Right lobe of liver (tissue), 6 donors: ENCODE measurements at regions not wholly inside any gene's neighbourhood (a gene's known extent, or its start where the extent isn't known, plus 50 kb on each side); places are given as distances from the start of the nearest gene placed in this dataset.
A peak's percentile ranks its signal among the peaks of the same experiment; 100 is the strongest.

ENCODE experiments used
- ATAC-seq, 4 donors: fragments of 200-7000 bp; cut with Tn5 transposase; one replicate each; pipeline ENCODE4 v1.9.1; 2020; ENCODE audit warnings: mild to moderate bottlenecking in 4 of 4, moderate library complexity in 4 of 4
- DNase-seq, 3 donors: peaks; one replicate each; pipeline ENCODE4 v3.0.0-alpha.2; 2020
- H3K27ac ChIP-seq, 3 donors: fragments of 200-600 bp; one replicate each; pipeline ENCODE4 v1.8.0; 2022
- H3K27me3 ChIP-seq, 2 donors: fragments of 200-600 bp; one replicate each; pipeline ENCODE4 v1.8.0; 2022
- H3K36me3 ChIP-seq, 4 donors: fragments of 200-600 bp; sonication (generic) in 1 of 4; one replicate each; pipeline versions ENCODE4 v1.5.1 to v1.8.0; 2017 to 2022; ENCODE audit warnings: control low read depth in 1 of 4
- H3K4me1 ChIP-seq, 4 donors: fragments of 200-600 bp; sonication (generic) in 1 of 4; one replicate each; pipeline versions ENCODE4 v1.5.1 to v1.8.0; 2017 to 2022; ENCODE audit warnings: control low read depth in 1 of 4
- H3K4me3 ChIP-seq, 3 donors: fragments of 200-600 bp; one replicate each; pipeline ENCODE4 v1.8.0; 2022
- H3K9me3 ChIP-seq, 4 donors: fragments of 200-600 bp; sonication (generic) in 1 of 4; one replicate each; pipeline versions ENCODE4 v1.5.1 to v1.8.0; 2017 to 2022; ENCODE audit warnings: control low read depth in 1 of 4
- CTCF ChIP-seq, 4 donors: fragments of 200-600 bp in 3 of 4; fragments of 450-650 bp in 1 of 4; IDR thresholded peaks; one replicate each; pipeline versions ENCODE4 v1.5.1 to v1.8.0; 2016 to 2022; ENCODE audit warnings: antibody characterized with exemption in 4 of 4, mild to moderate bottlenecking in 2 of 4
- POLR2A ChIP-seq: fragments of 450-650 bp; IDR thresholded peaks from one replicate; pipeline ENCODE4 v1.6.1; 2017; ENCODE audit warnings: antibody characterized with exemption, mild to moderate bottlenecking
- WGBS: methylation state at CpG from one replicate; pipeline ENCODE4 v1.1.6; 2018; ENCODE audit warnings: low coverage, low lambda C conversion rate; ENCODE audit not compliant: insufficient coverage; ENCODE audit errors: missing lambda C conversion rate; 5-methylcytosine and 5-hydroxymethylcytosine counted together
- intact Hi-C, 2 donors: fragments of 100-400 bp; cut with DNase I; formaldehyde crosslinking; loops; one replicate each; pipeline versions ENCODE4 v1.11.2 to v1.14.1; 2022
- donor health status: DM: no; HTN: yes; CAD: no.
- donor health status: DM: no; HTN: no; CAD: no.
- donor health status: DM: no; HTN: no; CAD: no.
- donor health status: DM: no; HTN: yes; CAD: no.
- donor health status: DM: no; HTN: yes; CAD: no.

- no peak overlapping the region for H3K27ac ChIP-seq
- H3K4me3 ChIP-seq = no peak overlapping the region
- TF ChIP-seq CTCF (IDR thresholded peaks at IDR 0.05) = no peak
- TF ChIP-seq POLR2A = no peak
- 77% methylated on average over 5 of the region's 9 CpGs for WGBS
- H3K9me3 ChIP-seq = no peaks in the 10 kb centered on the region
- no peaks in the 10 kb centered on the region for H3K27me3 ChIP-seq
- no peaks in the 10 kb centered on the region for H3K4me1 ChIP-seq
- DNase-seq (peak in 1 of 3 donors; percentile 11), ATAC-seq (no peak)
- intact Hi-C loops = no loop called here
- no peaks in the 10 kb centered on the region for H3K36me3 ChIP-seq
Observed at GRCh38 chr17:83196024-83196365, 116.6 kb downstream of the METRNL start.

GRCh38 chr17:83196366-83196765 lies 117.0 kb downstream of the METRNL start:
- Histone ChIP-seq H3K27ac (no peak overlapping the region), H3K27me3 (no peaks in the 10 kb centered on the region), H3K4me1 (no peaks in the 10 kb centered on the region), H3K36me3 (no peaks in the 10 kb centered on the region), H3K9me3 (no peaks in the 10 kb centered on the region), H3K4me3 (no peak overlapping the region)
- ATAC-seq = no peak
- DNase-seq = peak in 2 of 3 donors; percentile 15 to 42
- intact Hi-C loops = no loop called here
- WGBS = no CpG with 5 or more reads among the region's 10 CpGs
- TF ChIP-seq POLR2A (no peak), CTCF (IDR thresholded peaks at IDR 0.05) (no peak)

DNA sequence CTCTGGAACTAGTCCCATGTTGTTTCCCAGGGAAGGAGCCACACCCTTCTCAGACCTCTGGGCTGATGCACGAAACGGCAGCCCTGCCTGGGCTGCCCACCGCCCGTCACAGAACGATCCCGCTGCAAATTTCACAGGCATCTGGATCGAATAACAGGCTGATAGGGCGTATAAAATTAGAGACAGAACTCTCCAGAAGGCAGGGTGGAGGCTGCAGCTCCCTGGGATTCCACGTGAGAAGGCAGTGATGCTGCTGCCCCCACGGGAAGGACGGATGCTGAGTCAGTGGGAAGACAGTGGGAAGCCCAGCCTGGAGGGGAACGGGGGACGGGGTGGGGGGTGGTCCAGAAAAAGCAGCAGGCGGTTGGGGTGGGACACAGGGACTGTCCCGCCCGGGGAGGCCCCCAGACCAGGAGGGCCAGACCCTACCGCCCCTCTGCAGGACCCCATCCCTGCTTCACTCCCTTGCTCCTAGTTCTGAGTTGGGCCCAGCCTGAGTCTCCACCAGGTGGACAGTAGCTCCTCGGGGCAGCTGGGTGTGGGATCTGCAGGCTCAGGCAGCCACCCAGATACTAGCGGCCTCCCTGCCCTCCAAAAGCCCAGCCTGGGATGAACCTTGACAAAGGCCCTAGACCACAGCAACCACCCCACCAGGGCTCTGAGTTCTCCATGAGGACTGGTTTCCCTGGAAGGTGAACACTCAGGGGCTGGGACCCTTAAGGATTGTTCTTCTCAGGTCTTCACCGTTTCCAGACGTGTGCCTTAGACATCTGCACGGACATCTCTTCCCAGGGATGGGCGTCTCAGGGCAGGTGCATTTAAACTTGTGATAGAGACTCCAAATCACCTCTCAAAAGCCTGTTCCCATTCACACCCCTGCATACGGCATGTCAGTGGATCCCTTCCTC lies 117.8 kb downstream of the METRNL start:
- ATAC-seq (no peak), DNase-seq (peak in 2 of 3 donors; percentile 22 to 40)
- TF ChIP-seq POLR2A (no peak), CTCF (IDR thresholded peaks at IDR 0.05) (no peak)
- H3K4me3 ChIP-seq = no peak overlapping the region
- no peaks in the 10 kb centered on the region for H3K9me3 ChIP-seq
- WGBS = 84% methylated on average over 11 of the region's 24 CpGs
- H3K27me3 ChIP-seq = no peaks in the 10 kb centered on the region
- H3K4me1 ChIP-seq = no peaks in the 10 kb centered on the region
- intact Hi-C loops = no loop called here
- no peaks in the 10 kb centered on the region for H3K36me3 ChIP-seq
- no peak overlapping the region for H3K27ac ChIP-seq

DNA sequence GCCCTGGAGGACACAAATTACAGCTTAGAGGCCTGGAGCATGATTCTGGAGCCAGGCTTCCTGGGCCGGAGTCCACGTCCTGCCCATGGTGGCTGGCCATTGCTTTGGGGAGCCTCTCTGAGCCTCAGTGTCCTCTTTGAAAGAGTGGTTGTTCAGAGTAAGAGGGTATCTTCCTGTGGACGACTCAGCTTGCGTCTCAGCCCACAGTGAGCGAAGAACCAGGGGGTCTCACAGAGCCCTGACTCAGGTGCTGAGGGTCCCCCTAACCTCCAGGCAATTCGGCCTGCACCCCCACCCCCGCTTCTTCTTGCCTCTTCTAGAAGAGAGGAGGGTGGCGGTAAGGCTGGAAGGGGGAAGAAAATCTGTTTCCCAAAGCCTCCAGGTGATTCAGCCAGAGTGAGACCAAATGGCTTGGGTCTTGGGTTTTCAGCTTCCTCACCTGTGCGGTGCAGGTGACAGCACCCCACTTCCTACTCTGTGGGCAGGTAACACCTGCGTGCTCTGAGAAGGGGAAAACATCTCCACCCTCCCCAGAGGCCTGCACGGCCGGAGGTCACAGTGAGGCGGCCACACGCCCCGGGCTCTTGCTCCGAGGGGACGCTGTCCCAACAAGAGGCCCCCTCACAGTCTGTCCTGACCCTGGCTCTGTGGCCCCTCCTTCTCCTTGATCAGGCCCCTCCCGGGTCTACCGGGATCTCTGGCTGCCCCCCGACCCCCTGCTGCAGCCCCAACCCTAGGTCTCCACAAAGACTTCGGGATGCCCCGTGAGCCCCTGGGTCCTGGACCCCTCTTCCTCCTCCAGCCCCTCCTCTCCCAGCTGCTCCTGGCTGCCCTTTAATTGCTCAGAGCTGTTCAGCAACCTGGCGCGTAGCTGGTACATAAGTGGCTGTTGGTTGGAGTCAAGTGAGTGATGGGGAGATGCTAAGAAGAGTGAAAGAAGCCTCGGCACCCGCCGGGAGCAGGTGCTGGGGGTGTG lies 119.2 kb downstream of the METRNL start:
- ATAC-seq (no peak), DNase-seq (peak in 2 of 3 donors; percentile 25 to 52)

More for the DNA sequence above, 119.2 kb downstream of the METRNL start:
- no peak for TF ChIP-seq CTCF (IDR thresholded peaks at IDR 0.05)
- peak overlapping the region; percentile 44 to 83 (median 78) for H3K27ac ChIP-seq
- 75% methylated on average over 6 of the region's 27 CpGs for WGBS
- H3K9me3 ChIP-seq = no peaks in the 10 kb centered on the region
- no peak overlapping the region for H3K4me3 ChIP-seq
- intact Hi-C loops = no loop called here
- H3K36me3 ChIP-seq = no peaks in the 10 kb centered on the region
- no peaks in the 10 kb centered on the region for H3K27me3 ChIP-seq
- H3K4me1 ChIP-seq = no peaks in the 10 kb centered on the region
